SK-N-SH (cell line): ENCODE measurements at regions not wholly inside any gene's neighbourhood (a gene's known extent, or its start where the extent isn't known, plus 50 kb on each side); places are given as distances from the start of the nearest gene placed in this dataset.

Experiments
- TF ChIP-seq, protein P1 (sequence below): fragments of 200-600 bp; sonication (generic); IDR thresholded peaks from 2 replicates; pipeline ENCODE4 v1.6.1; 2017; ENCODE audit warnings: antibody characterized with exemption, mild to moderate bottlenecking, moderate library complexity
- TF ChIP-seq, protein P2 (sequence below): IDR thresholded peaks from 2 replicates; pipeline ENCODE4 v1.4.0; 2012; ENCODE audit warnings: low read depth

DNA sequence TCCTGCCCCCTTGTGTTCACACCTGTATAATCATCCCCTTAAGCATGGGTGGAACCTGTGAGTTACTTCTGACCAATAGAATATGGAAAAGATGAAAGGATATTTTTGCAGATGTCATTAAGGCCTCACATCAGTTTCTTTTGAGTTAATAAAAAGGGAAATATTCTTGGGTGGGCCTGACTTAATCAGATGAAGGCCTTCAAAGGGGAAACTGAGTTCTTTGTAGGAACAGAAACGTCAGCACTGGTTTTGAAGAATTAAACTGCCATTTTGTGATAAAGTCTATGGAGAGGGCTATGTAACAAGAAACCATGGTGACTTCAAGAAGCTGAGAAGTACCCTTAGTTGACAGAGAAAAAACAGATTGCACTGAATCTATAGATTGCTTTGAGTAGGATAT is 168.7 kb upstream of the CNTNAP4 start:
- TF ChIP-seq, protein P1, sequence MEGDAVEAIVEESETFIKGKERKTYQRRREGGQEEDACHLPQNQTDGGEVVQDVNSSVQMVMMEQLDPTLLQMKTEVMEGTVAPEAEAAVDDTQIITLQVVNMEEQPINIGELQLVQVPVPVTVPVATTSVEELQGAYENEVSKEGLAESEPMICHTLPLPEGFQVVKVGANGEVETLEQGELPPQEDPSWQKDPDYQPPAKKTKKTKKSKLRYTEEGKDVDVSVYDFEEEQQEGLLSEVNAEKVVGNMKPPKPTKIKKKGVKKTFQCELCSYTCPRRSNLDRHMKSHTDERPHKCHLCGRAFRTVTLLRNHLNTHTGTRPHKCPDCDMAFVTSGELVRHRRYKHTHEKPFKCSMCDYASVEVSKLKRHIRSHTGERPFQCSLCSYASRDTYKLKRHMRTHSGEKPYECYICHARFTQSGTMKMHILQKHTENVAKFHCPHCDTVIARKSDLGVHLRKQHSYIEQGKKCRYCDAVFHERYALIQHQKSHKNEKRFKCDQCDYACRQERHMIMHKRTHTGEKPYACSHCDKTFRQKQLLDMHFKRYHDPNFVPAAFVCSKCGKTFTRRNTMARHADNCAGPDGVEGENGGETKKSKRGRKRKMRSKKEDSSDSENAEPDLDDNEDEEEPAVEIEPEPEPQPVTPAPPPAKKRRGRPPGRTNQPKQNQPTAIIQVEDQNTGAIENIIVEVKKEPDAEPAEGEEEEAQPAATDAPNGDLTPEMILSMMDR, result no peak
- TF ChIP-seq, protein P2, sequence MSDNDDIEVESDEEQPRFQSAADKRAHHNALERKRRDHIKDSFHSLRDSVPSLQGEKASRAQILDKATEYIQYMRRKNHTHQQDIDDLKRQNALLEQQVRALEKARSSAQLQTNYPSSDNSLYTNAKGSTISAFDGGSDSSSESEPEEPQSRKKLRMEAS, result no peak
